Activated CD4-positive, alpha-beta T cell treated with anti-CD3 and anti-CD28 coated beads, Interleukin-2, amount 10 ng/mL, durations not matched to agents 7 days and 5 days (primary cell): ENCODE measurements at regions not wholly inside any gene's neighbourhood (a gene's known extent, or its start where the extent isn't known, plus 50 kb on each side); places are given as distances from the start of the nearest gene placed in this dataset.

Source experiments
- CTCF ChIA-PET: fragments of 350-600 bp; sonication (Branson Sonifier 250); formaldehyde crosslinking; loops from one replicate; lab custom pipeline; 2021; ENCODE audit warnings: antibody characterized with exemption; lab: Charles Lee
- POLR2A ChIA-PET: fragments of 350-600 bp; sonication (Branson Sonifier 250); formaldehyde crosslinking; loops from one replicate; lab custom pipeline; 2021; ENCODE audit warnings: antibody characterized with exemption; lab: Charles Lee
- DNase-seq: peaks from one replicate; pipeline ENCODE4 v3.0.0-alpha.2; 2020
- H3K27ac Mint-ChIP-seq: one replicate; pipeline ENCODE4 v1.8.0; 2021; ENCODE audit warnings: mild to moderate bottlenecking, moderate library complexity, mixed read lengths
- H3K27me3 Mint-ChIP-seq: one replicate; pipeline ENCODE4 v1.8.0; 2021; ENCODE audit warnings: mixed read lengths
- H3K36me3 Mint-ChIP-seq: one replicate; pipeline ENCODE4 v1.8.0; 2021; ENCODE audit warnings: low read depth, mixed read lengths
- H3K4me1 Mint-ChIP-seq: one replicate; pipeline ENCODE4 v1.8.0; 2021; ENCODE audit warnings: mixed read lengths
- H3K4me3 Mint-ChIP-seq: one replicate; pipeline ENCODE4 v1.8.0; 2021; ENCODE audit warnings: mild to moderate bottlenecking, moderate library complexity, mixed read lengths
- H3K9me3 Mint-ChIP-seq: one replicate; pipeline ENCODE4 v1.8.0; 2021; ENCODE audit warnings: mixed read lengths

DNA sequence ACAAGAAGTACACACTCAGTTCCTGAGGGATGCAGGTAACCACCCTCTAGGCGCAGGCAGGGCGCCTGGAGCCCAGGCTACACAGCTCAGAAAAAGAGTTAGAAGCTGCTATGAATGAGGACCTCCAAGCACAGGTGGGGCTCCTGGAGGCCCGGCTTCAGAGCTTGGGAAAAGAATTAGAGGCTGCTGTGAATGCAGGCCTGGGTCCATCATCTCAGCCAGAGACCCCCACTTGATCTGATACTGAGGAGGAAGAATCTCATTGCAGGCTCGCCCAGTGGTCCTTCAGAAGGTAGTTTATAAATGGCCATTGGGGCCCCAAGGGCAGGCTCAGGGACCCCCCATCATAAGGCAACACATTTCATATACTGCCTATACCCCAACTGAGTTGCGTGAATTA is 556.4 kb downstream of the SLC6A15 start:
- Mint-ChIP-seq H3K36me3 (no peaks in the 10 kb centered on the region), H3K27ac (no peak overlapping the region), H3K4me3 (no peak overlapping the region), H3K27me3 (no peaks in the 10 kb centered on the region), H3K4me1 (no peaks in the 10 kb centered on the region), H3K9me3 (peaks cover 3% of the 10 kb centered on the region)
- no peak for DNase-seq
- POLR2A ChIA-PET = no interaction called here
- CTCF ChIA-PET = no interaction called here

- ChIA-PET POLR2A (no interaction called here), CTCF (no interaction called here)
- no peak for DNase-seq
- no peaks in the 10 kb centered on the region for H3K27me3 Mint-ChIP-seq
- H3K4me1 Mint-ChIP-seq = no peaks in the 10 kb centered on the region
- H3K27ac Mint-ChIP-seq = no peak overlapping the region
- no peaks in the 10 kb centered on the region for H3K36me3 Mint-ChIP-seq
- no peaks in the 10 kb centered on the region for H3K9me3 Mint-ChIP-seq
- no peak overlapping the region for H3K4me3 Mint-ChIP-seq
Observed at GRCh38 chr12:84355561-84355960, 557.0 kb downstream of the SLC6A15 start.

- Mint-ChIP-seq H3K4me3 (no peak overlapping the region), H3K9me3 (no peaks in the 10 kb centered on the region), H3K36me3 (no peaks in the 10 kb centered on the region), H3K4me1 (no peaks in the 10 kb centered on the region), H3K27me3 (no peaks in the 10 kb centered on the region), H3K27ac (no peak overlapping the region)
- CTCF ChIA-PET = no interaction called here
- no peak for DNase-seq
- POLR2A ChIA-PET = no interaction called here
Observed at GRCh38 chr12:84348582-84348981, 564.0 kb downstream of the SLC6A15 start.

GRCh38 chr12:84341467-84342193 is 571.0 kb downstream of the SLC6A15 start:
- Mint-ChIP-seq H3K27me3 (no peaks in the 10 kb centered on the region), H3K9me3 (peaks cover 6% of the 10 kb centered on the region), H3K27ac (no peak overlapping the region), H3K4me3 (no peak overlapping the region), H3K4me1 (no peaks in the 10 kb centered on the region), H3K36me3 (no peaks in the 10 kb centered on the region)
- ChIA-PET POLR2A (no interaction called here), CTCF (no interaction called here)
- no peak for DNase-seq

GRCh38 chr12:84336231-84336630 is 576.4 kb downstream of the SLC6A15 start:
- Mint-ChIP-seq H3K27me3 (no peaks in the 10 kb centered on the region), H3K4me3 (no peak overlapping the region), H3K9me3 (peaks cover 6% of the 10 kb centered on the region), H3K27ac (no peak overlapping the region), H3K36me3 (no peaks in the 10 kb centered on the region), H3K4me1 (no peaks in the 10 kb centered on the region)
- CTCF ChIA-PET = no interaction called here
- POLR2A ChIA-PET = no interaction called here
- DNase-seq = no peak

DNA sequence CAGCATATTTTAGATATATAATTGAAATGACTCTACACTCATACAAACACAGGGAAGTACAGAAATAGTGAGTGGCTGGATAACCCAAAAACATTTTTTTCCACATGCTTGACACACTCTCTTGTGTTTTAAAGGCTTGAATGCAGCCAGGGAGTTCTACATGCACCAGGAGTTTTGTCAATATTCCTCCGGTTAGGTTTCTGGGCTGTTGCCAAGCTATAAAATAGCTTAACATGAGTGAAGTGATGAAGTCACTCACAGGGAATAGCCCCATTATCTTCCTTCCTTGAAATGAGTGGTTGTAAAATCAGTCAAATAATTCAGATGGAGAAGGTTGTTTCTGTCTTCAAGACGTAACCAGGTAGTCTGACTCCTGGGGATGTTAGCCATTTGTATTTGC is 582.7 kb downstream of the SLC6A15 start:
- H3K9me3 Mint-ChIP-seq = no peaks in the 10 kb centered on the region
- H3K27ac Mint-ChIP-seq = no peak overlapping the region
- H3K4me1 Mint-ChIP-seq = no peaks in the 10 kb centered on the region
- DNase-seq = no peak
- no peaks in the 10 kb centered on the region for H3K36me3 Mint-ChIP-seq
- POLR2A ChIA-PET = no interaction called here
- CTCF ChIA-PET = no interaction called here
- H3K27me3 Mint-ChIP-seq = no peaks in the 10 kb centered on the region
- H3K4me3 Mint-ChIP-seq = no peak overlapping the region

GRCh38 chr12:84315926-84316325 is 596.7 kb downstream of the SLC6A15 start:
- no peak for DNase-seq
- Mint-ChIP-seq H3K27me3 (no peaks in the 10 kb centered on the region), H3K36me3 (no peaks in the 10 kb centered on the region), H3K4me1 (no peaks in the 10 kb centered on the region), H3K9me3 (peaks cover 3% of the 10 kb centered on the region), H3K27ac (no peak overlapping the region), H3K4me3 (no peak overlapping the region)
- ChIA-PET POLR2A (no interaction called here), CTCF (no interaction called here)

DNA sequence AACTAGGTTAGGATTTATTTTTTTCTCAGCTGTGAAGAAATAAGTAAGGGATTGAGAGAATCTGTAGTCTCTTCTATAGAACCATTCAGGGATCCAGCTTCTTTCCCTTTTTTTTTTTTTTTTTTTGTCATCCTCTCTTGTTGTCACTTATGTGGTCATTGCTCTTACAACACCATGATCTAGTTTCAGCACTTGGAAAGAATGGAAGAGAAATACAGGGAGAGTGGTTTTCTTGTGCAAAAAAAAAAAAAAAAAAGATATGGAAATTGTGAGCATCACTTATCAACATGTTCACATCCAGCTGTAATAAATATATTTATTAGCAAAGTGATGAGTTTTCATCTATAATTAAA is 599.3 kb downstream of the SLC6A15 start:
- Mint-ChIP-seq H3K9me3 (no peaks in the 10 kb centered on the region), H3K36me3 (no peaks in the 10 kb centered on the region), H3K4me3 (no peak overlapping the region), H3K4me1 (no peaks in the 10 kb centered on the region), H3K27me3 (no peaks in the 10 kb centered on the region), H3K27ac (no peak overlapping the region)
- ChIA-PET CTCF (no interaction called here), POLR2A (no interaction called here)
- no peak for DNase-seq

DNA sequence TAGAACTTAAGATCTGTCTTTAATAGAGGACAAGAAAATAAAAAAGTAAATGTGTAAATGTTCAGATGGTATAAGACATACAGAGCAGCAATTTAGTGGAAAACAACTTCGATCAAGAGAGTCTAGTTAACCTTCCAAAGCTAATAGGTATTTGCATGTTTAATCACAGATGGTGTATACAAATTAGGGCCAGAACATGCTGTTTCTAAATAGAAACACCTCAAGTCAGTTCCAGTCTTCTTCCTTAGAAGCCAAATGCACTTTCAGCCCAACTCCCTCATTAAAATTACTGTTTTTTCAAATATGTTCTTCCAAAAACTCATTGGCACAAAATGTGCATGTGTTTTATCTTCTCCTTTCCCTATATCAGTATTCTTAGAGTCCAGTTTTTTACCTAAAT is 604.4 kb downstream of the SLC6A15 start:
- H3K27ac Mint-ChIP-seq = no peak overlapping the region
- no peaks in the 10 kb centered on the region for H3K27me3 Mint-ChIP-seq
- DNase-seq = no peak
- ChIA-PET POLR2A (no interaction called here), CTCF (no interaction called here)
- no peaks in the 10 kb centered on the region for H3K36me3 Mint-ChIP-seq
- no peaks in the 10 kb centered on the region for H3K9me3 Mint-ChIP-seq
- H3K4me1 Mint-ChIP-seq = no peaks in the 10 kb centered on the region
- H3K4me3 Mint-ChIP-seq = no peak overlapping the region

DNA sequence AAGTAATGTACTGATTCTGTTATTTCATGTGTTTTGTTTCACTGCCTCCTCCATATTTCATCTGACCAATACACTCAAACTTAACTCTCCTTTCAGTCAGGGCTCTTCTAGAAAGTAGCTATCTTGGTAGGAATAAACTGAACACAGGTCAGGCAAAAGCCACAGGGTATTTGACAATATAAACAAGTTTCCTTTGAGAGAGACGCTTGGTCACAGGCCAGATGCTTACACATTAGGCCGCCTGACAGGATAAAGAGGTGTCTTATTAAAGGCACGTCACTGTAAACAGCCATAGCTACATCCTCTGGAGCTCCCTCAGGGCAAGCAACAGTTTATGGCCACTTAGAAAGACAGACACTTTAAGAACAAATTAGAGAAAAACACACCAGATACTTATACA is 607.5 kb downstream of the SLC6A15 start:
- H3K36me3 Mint-ChIP-seq = no peaks in the 10 kb centered on the region
- no peak for DNase-seq
- H3K27me3 Mint-ChIP-seq = no peaks in the 10 kb centered on the region
- ChIA-PET CTCF (no interaction called here), POLR2A (no interaction called here)
- no peaks in the 10 kb centered on the region for H3K4me1 Mint-ChIP-seq
- H3K27ac Mint-ChIP-seq = no peak overlapping the region
- H3K4me3 Mint-ChIP-seq = no peak overlapping the region
- H3K9me3 Mint-ChIP-seq = no peaks in the 10 kb centered on the region

DNA sequence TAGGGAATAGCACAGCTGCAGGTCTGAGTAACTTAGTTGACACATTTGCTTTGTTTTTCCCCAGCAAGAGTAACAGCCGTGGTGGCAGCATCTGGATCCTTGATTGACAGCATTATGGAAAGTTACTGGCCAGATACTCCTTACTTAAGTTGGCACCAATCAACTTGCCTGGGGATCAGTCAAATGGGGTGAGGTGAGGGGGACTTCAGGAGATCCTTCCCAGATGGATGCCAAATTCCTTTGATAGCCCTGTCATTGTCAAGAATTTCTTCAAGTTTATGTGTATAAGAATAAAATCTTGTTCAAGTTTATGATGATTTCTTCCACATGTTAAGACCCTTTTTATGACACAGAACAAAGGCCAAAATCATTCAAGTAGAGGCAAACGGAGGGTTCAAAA is 618.4 kb downstream of the SLC6A15 start:
- POLR2A ChIA-PET = no interaction called here
- Mint-ChIP-seq H3K9me3 (peaks cover 2% of the 10 kb centered on the region), H3K36me3 (no peaks in the 10 kb centered on the region), H3K4me3 (no peak overlapping the region), H3K27ac (no peak overlapping the region), H3K27me3 (no peaks in the 10 kb centered on the region), H3K4me1 (no peaks in the 10 kb centered on the region)
- no peak for DNase-seq
- CTCF ChIA-PET = no interaction called here

GRCh38 chr12:84290168-84290567 is 622.4 kb downstream of the SLC6A15 start:
- POLR2A ChIA-PET = no interaction called here
- CTCF ChIA-PET = no interaction called here
- H3K4me3 Mint-ChIP-seq = no peak overlapping the region
- no peak overlapping the region for H3K27ac Mint-ChIP-seq
- H3K27me3 Mint-ChIP-seq = no peaks in the 10 kb centered on the region
- no peaks in the 10 kb centered on the region for H3K4me1 Mint-ChIP-seq
- no peak for DNase-seq
- no peaks in the 10 kb centered on the region for H3K36me3 Mint-ChIP-seq
- H3K9me3 Mint-ChIP-seq = no peaks in the 10 kb centered on the region

DNA sequence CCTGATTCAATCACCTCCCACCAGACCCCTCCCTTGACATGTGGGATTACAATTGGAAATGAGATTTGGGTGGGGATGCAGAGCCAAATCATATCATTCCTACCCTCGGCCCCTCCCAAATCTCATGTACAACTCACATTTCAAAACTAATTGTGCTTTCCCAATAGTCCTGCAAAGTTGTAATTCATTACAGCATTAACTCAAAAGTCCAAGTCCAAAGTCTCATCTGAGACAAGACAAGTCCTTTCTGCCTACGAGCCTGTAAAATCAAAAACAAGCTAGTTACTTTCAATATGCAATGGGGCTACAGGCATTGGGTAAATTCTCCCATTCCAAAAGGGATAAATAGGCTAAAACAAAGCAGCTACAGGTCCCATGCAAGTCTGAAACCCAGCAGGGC is 634.6 kb downstream of the SLC6A15 start:
- ChIA-PET POLR2A (no interaction called here), CTCF (no interaction called here)
- H3K4me3 Mint-ChIP-seq = no peak overlapping the region
- H3K36me3 Mint-ChIP-seq = no peaks in the 10 kb centered on the region
- DNase-seq = no peak
- no peaks in the 10 kb centered on the region for H3K27me3 Mint-ChIP-seq
- peaks cover 4% of the 10 kb centered on the region for H3K9me3 Mint-ChIP-seq
- no peak overlapping the region for H3K27ac Mint-ChIP-seq
- no peaks in the 10 kb centered on the region for H3K4me1 Mint-ChIP-seq

DNA sequence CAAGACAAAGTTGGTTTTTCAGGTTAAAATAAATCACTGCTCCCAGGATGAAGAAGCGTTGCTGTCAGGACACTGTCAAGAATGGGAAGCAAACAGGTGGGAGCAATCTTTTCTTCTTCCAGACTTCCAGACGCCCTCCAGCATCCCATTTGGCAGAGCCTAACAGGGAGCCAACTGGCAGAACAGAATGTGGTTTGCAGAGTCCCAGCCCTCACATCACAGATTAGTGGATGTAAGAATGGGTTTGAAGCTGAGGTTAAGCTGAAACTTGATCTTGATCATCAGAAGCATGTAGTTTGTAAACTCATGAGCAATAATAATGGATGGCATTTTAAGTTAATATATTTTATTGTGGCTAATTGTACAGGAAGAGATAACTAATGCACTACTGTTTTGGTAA is 636.4 kb downstream of the SLC6A15 start:
- no peaks in the 10 kb centered on the region for H3K4me1 Mint-ChIP-seq
- no peak overlapping the region for H3K27ac Mint-ChIP-seq
- H3K4me3 Mint-ChIP-seq = no peak overlapping the region
- no peaks in the 10 kb centered on the region for H3K36me3 Mint-ChIP-seq
- CTCF ChIA-PET = no interaction called here
- POLR2A ChIA-PET = no interaction called here
- peaks cover 4% of the 10 kb centered on the region for H3K9me3 Mint-ChIP-seq
- H3K27me3 Mint-ChIP-seq = no peaks in the 10 kb centered on the region
- DNase-seq = no peak
